ENCODE measurements at regions not wholly inside any gene's neighbourhood (a gene's known extent, or its start where the extent isn't known, plus 50 kb on each side); places are given as distances from the start of the nearest gene placed in this dataset.
"Not testable (repeated sequence)": the region's sequence is repeated elsewhere in the genome, so short reads cannot be mapped to it uniquely, and the experiment has no call there.

DNA sequence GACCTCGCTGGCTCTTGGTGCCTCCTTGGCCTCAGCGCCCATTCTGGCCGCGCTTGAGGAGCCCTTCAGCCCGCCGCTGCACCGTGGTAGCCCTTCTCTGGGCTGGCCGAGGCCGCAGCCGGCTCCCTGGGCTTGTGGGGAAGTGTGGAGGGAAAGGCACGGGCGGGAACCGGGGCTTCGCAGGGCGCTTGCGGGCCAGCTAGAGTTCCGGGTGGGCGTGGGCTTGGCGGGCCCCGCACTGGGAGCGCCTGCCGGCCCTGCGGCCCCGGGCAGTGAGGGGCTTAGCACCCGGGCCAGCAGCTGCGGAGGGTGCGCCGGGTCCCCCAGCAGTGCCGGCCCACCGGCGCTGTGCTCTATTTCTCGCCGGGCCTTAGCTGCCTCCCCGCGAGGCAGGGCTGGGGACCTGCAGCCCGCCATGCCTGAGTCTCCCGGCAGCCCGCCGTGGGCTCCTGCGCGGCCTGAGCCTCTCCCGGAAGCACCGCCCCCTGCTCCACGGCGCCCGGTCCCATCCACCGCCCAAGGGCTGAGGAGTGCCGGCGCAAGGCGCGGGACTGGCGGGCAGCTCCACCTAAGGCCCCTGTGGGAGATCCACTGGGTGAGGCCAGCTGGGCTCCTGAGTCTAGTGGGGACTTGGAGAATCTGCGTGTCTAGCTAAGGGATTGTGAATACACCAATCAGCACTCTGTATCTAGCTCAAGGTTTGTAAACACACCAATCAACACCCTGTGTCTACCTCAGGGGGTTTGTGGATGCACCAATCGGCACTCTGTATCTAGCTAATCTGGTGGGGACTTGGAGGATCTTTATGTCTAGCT lies 141.1 kb downstream of the SLCO4C1 start:
- DNase-seq: not testable (repeated sequence)

GRCh38 chr5:102154291-102154690 lies 141.8 kb downstream of the SLCO4C1 start:
- no peak for DNase-seq

DNA sequence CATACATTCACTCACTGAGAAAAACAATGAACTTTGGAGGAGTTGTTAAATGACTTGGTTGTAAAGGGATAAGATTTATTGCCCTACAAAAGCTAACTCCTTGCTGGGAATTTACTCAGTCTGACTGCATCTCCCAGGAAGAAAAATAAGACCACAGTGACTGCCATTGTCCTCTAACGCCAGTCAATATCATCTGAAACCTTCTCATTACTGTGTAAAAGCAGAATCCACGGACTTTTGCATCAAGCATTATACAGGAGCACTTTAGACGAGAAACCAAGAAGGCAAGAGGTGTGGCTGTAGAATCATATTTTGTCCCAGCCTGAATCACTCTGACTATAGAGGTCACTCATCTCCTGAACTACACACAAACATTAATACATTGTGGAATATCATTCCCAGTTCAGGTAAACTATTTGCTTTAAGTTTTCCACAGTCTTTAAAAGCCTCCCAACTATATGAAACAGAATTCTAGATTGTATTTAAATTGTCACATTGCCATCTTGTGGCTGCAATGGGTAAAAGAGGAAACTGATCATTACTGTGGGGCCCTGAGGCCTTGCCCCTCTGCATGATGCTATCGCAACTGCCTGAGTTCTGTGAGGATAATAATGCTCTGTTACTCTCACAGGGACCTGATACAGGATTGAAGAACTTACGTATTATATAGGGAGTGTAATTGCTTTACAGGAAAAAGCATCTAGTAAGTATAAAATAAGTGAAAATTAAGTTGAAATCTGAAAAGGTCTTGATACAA lies 142.9 kb downstream of the SLCO4C1 start:
- DNase-seq: no peak

DNA sequence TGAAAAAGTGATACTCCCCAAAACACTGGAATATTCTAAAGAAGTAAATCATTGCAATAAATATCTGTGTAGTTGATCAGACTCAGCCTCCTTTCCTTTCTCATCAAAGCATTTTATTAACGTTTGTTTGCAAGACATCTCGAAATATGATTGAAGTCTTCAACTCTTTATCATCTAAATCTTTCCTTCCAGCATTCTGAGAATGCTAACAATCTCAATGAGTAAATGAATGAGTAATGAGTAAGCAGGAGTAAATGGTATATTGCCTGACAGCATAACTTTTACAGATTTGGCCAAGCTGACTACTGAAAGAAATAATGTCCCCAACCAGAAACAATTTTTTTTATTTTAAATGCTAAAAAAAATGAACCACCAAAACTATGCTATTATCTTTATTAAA lies 157.1 kb downstream of the SLCO4C1 start:
- no peak for DNase-seq

GRCh38 chr5:102138243-102138653 lies 157.8 kb downstream of the SLCO4C1 start:
- no peak for DNase-seq

GRCh38 chr5:102130890-102131289 lies 165.2 kb downstream of the SLCO4C1 start:
- no peak for DNase-seq

DNA sequence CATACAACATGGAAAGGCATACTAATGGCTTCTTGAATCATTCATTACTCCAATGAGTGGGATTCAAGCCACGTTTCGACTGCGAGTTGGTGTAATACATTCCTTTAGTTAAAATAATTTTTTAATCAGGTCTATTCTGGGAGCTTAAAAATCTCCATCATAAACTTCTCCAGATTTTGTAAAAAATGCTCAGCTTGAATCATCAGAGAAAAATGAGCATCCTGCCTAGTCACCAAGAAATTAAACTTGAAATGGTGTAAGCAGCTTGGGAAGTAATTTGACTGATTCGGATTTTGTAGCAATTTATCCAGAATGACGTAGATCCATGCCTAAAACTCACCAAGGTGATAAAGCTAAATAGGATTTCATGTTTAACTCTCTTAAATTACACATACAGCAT lies 165.7 kb downstream of the SLCO4C1 start:
- no peak for DNase-seq

DNA sequence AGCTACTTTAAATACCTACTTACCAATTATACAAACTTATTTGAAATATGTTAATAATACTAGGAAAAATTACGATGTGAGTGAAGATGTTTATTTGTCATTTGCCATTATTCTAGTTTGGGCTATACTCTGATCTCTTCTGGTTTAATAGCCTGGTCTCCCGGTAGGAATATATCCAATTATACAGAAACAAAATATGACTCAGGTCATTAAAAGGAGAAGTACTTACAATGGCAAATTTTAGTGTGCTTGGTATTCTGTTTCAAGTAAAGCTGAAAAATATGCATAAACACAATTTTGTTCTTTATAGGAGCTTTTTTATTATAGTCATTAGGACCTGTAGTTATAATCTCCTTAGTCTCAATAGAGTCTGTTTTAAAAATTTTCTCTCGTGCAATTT lies 176.8 kb downstream of the SLCO4C1 start:
- no peak for DNase-seq

DNA sequence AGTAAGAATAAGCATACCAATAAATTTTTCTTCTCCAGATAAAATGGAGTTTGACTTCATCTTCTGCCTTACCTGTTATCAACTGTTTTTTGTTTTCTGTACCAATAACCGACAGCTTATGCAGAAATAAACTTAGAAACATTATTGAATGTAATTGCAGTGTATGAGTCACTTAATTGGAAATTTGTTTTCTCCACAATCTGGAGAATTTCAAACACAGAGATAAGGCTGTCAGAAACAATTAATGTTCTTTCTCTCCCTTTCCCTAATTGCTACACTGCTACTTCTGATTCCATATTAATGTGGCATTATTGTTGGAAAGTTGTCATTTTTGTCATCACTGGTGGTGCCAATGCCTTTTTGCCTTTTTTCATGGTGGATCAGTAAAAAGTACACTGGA lies 180.3 kb downstream of the SLCO4C1 start:
- no peak for DNase-seq

DNA sequence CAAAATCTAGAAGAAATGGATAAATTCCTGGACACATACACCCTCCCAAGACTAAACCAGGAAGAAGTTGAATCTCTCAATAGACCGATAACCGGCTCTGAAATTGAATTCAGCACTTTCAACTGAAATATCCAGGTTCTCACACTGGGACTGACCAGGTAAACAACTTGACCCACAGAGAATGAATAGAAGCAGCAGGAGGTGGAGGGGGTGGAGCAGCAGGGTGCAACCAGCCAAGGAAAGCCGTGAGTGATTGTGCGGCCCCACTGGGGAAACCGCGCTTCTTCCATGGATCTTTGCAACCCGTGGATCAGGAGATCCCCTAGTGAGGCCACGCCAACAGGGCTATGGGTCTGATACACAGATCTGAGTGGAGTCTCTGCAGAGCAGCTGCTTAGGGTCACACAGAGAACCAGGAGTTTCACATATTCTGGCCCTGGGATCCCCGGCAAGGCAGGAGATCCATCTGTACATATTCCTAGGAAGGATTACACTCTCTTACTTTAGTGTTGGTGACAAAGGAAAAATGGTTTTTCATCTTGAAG lies 181.5 kb downstream of the SLCO4C1 start:
- DNase-seq: no peak

- no peak for DNase-seq
Measured at GRCh38 chr5:102107865-102108264, 188.2 kb downstream of the SLCO4C1 start.

- DNase-seq: no peak
Measured at GRCh38 chr5:102106599-102106998, 189.5 kb downstream of the SLCO4C1 start.

DNA sequence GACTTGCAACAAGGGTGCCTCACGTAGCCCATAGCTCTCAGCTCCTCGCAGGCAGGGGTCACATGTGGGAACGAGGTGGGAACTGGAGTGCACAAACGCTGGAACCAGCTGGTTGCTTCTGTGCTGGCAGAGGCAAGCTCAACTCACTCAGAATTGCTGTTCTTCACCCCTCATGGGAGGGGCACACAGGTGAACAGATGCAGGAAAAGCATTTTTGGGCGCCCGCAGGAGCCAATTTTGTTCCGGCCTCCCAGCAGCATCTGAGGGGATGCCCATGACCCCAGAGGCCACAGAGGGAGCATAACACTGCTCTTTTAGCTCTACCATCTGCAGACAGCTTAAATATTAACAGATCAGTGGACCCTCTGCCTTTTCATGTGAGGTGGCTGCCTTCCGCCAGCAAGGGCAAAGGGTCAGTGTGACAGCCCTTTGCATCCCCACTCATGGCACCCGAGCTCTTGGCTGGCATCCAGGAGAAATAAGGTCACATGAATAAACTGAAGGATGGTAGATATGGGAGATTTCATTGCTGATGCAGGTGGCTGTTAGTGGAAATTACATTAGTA lies 196.2 kb downstream of the SLCO4C1 start:
- DNase-seq: no peak

DNA sequence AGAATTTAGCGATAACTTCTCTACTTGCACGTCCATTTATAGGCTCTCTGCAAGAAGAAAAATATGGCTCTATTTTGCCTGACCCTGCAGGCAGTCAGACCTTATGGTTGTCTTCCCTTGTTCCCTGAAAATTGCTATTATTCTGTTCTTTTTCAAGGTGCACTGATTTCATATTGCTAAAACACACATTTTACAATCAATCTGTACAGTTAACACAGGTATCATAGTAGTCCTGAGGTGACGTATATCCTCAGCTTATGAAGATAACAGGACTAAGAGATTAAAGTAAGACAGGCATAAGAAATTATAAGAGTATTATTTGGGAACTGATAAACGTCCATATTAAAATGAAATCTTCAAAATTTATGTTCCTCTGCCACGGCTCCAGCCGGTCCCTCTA lies 197.0 kb downstream of the SLCO4C1 start:
- not testable (repeated sequence) for DNase-seq

DNA sequence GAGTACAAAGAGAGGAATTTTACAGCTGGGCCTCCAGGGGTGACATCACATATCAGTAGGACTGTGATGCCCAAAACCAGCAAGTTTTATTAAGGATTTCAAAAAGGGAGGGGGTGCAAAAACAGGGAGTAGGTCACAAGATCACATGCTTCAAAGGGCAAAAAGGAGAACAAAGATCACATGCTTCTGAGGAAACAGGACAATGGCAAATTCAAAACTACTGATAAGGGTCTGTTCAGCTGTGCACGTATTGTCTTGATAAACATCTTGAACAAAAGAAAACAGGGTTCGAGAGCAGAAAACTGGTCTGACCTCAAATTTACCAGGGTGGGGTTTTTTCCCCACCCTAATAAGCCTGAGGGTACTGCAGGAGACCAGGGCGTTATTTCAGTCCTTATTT lies 197.5 kb downstream of the SLCO4C1 start:
- DNase-seq: not testable (repeated sequence)

GRCh38 chr5:102090770-102091169 lies 205.3 kb downstream of the SLCO4C1 start:
- no peak for DNase-seq

DNA sequence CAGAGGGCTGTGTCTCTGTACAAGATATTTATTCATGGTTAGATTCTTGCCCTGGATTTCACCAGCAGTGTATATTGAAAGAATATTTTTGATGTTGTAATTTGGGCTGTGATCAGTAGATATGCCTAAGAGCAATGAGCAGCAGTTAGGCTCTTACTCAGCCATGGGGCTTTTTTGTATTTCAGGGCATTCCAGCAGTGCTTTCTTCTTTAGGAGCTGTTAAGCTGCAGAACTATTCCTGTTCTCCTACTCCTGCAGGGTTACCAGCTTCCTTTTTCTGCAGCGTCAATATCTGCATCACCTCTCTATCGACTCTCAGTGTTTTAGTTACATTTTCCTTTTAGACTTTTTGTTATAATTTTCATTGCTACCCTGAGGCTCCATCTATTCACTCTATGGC lies 206.2 kb downstream of the SLCO4C1 start:
- DNase-seq: no peak

DNA sequence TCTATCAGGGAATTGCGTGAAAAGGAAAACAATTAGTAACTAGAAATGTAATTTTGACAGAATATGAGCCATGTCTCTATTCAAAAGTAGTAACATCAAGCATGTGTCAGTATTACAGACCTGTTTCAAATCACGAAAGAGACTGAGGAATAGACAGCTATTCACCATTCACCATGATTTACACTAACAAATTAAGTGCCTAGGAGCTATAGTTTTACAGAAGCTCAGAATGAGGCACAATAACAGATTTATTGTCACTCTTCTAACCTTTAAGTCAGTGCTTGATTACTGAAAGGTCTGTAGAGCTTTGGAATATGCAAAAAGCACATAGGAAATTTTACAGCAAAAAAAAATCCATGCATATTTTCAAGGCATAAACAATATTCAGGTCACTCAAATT lies 208.2 kb downstream of the SLCO4C1 start:
- DNase-seq: no peak

DNA sequence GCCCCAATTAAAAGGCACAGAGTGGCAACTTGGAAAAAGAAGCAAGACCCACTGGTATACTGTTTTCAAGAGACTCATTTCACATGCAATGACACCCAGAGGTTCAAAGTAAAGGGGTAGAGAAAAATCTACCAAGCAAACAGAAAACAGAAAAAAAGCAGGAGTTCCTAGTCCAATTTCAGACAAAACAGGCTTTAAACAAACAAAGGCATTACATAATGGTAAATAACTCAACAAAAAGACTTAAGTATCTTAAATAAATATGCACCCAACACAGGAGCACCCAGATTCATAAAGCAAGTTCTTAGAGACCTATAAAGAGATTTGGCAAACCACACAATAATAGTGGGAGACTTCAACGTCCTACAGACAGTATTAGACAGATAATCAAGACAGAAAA lies 215.8 kb downstream of the SLCO4C1 start:
- DNase-seq: no peak

GRCh38 chr5:102077920-102078319 lies 218.2 kb downstream of the SLCO4C1 start:
- DNase-seq: no peak

DNA sequence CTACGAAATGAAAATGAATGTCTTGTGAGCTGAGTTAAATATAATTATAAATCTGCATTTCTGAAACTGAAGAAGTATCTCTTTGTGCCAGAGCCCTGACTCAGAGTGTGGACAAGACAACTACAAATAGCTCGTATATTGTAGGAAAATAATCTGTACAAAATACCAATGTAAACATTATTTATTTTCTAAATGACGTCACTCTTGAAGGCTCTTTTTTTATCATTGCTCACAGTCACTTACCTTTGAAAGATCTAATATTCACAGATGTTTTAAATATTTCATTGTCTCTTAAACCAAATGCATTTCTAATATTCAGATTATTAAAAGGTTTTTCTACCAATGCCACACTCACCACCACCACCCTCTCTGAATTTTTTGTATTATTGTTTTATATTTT lies 226.1 kb downstream of the SLCO4C1 start:
- no peak for DNase-seq

- DNase-seq: no peak
Measured at GRCh38 chr5:102068870-102069269, 227.2 kb downstream of the SLCO4C1 start.

DNA sequence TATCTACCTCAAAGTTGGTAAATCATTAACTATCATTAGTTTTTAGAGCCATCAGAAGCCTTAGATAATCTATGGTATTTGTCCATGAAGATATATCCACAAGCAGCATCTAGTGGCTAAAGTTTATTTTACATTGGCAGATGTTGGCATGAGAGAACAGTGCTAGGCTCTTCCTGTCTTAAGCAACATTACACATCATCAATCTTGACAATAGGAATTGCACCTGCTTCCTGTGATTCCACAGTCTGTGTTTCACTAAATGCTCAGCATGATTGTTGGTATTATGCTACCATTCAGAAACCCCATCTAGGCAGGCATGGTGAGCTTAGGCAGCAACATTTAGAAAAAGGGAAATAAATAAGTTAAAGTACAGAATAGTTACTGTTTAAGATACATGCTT lies 246.6 kb downstream of the SLCO4C1 start:
- DNase-seq: no peak

DNA sequence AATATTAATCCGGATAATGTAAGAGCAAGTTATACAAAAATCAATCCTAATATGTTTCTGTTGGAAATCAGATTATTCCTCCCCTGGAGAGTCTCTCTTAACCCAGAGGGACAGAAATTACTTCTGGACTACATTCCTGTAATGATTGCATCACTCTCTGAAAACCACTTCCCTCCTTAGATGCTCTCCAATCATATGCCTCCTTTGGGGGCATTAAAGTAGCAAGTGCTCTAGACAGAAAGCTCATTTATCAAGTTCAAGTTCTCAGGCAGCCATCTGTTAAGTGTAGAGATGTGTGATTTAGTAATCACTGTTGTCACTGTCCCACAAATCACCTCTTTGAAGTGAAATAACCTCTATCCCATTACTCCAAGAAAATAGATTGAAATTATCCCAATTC lies 247.1 kb downstream of the SLCO4C1 start:
- no peak for DNase-seq

Measured in activated CD4-positive, alpha-beta T cell treated with anti-CD3 and anti-CD28 coated beads for 4 hours (primary cell).